ENCODE measurements at regions not wholly inside any gene's neighbourhood (a gene's known extent, or its start where the extent isn't known, plus 50 kb on each side); places are given as distances from the start of the nearest gene placed in this dataset.
"Not testable (repeated sequence)": the region's sequence is repeated elsewhere in the genome, so short reads cannot be mapped to it uniquely, and the experiment has no call there.

GRCh38 chrX:46151332-46151731 lies 393.9 kb downstream of the ZNF674 start:
- not testable (repeated sequence) for DNase-seq

- DNase-seq: no peak
These were observed 400.7 kb downstream of the ZNF674 start for GRCh38 chrX:46144566-46144965.

GRCh38 chrX:46140272-46140671 lies 404.9 kb downstream of the ZNF674 start:
- no peak for DNase-seq

- no peak for DNase-seq
These were observed 415.0 kb downstream of the ZNF674 start for GRCh38 chrX:46130247-46130646.

GRCh38 chrX:46125111-46125510 lies 420.1 kb downstream of the ZNF674 start:
- no peak for DNase-seq

GRCh38 chrX:46117234-46117633 lies 428.0 kb downstream of the ZNF674 start:
- DNase-seq: no peak

- not testable (repeated sequence) for DNase-seq
These were observed 457.9 kb downstream of the ZNF674 start for GRCh38 chrX:46087310-46087709.

GRCh38 chrX:46080121-46080520 lies 465.1 kb downstream of the ZNF674 start:
- not testable (repeated sequence) for DNase-seq

GRCh38 chrX:46072791-46073190 lies 472.4 kb downstream of the ZNF674 start:
- no peak for DNase-seq

- DNase-seq: no peak
These were observed 472.8 kb downstream of the ZNF674 start for GRCh38 chrX:46072372-46072771.

- no peak for DNase-seq
These were observed 474.8 kb downstream of the ZNF674 start for GRCh38 chrX:46070421-46070820.

GRCh38 chrX:46059316-46059715 lies 485.9 kb downstream of the ZNF674 start:
- no peak for DNase-seq

- DNase-seq: no peak
These were observed 500.7 kb downstream of the ZNF674 start for GRCh38 chrX:46044486-46044885.

GRCh38 chrX:46040001-46040400 lies 505.2 kb downstream of the ZNF674 start:
- no peak for DNase-seq

GRCh38 chrX:46039526-46039925 lies 505.7 kb downstream of the ZNF674 start:
- DNase-seq: peak; percentile 31

- DNase-seq: no peak
These were observed 508.7 kb downstream of the ZNF674 start for GRCh38 chrX:46036508-46036907.

GRCh38 chrX:46034868-46035267 lies 510.4 kb downstream of the ZNF674 start:
- DNase-seq: no peak

GRCh38 chrX:46029777-46030176 lies 515.4 kb downstream of the ZNF674 start:
- no peak for DNase-seq

GRCh38 chrX:46016296-46016695 lies 528.9 kb downstream of the ZNF674 start:
- DNase-seq: no peak

GRCh38 chrX:46015653-46016052 lies 529.6 kb downstream of the ZNF674 start:
- DNase-seq: no peak

GRCh38 chrX:45992402-45993123 lies 552.7 kb downstream of the ZNF674 start:
- no peak for DNase-seq

- no peak for DNase-seq
These were observed 558.2 kb downstream of the ZNF674 start for GRCh38 chrX:45986971-45987370.

GRCh38 chrX:45986081-45986480 lies 559.1 kb downstream of the ZNF674 start:
- no peak for DNase-seq

- DNase-seq: not testable (repeated sequence)
These were observed 562.1 kb downstream of the ZNF674 start for GRCh38 chrX:45982958-45983727.
